ENCODE measurements at regions not wholly inside any gene's neighbourhood (a gene's known extent, or its start where the extent isn't known, plus 50 kb on each side); places are given as distances from the start of the nearest gene placed in this dataset.

GRCh38 chr7:31448649-31449048 lies 65.2 kb upstream of the ITPRID1 start:
- ChIA-PET POLR2A (interaction anchor here (0.5 kb wide), 1 partner anchor 363 kb away, joined by 9 read pairs; no protein-coding TSS in a partner anchor), CTCF (no interaction called here)

GRCh38 chr7:31455844-31456243 lies 58.0 kb upstream of the ITPRID1 start:
- POLR2A ChIA-PET: no interaction called here
- CTCF ChIA-PET: no interaction called here

- ChIA-PET POLR2A (no interaction called here), CTCF (no interaction called here)
Observed at GRCh38 chr7:31456646-31457368, 57.1 kb upstream of the ITPRID1 start.

- CTCF ChIA-PET: no interaction called here
- POLR2A ChIA-PET: no interaction called here
Observed at GRCh38 chr7:31457551-31457950, 56.3 kb upstream of the ITPRID1 start.

- CTCF ChIA-PET: no interaction called here
- POLR2A ChIA-PET: no interaction called here
Observed at GRCh38 chr7:31458203-31458602, 55.7 kb upstream of the ITPRID1 start.

- CTCF ChIA-PET: no interaction called here
- POLR2A ChIA-PET: no interaction called here
Observed at GRCh38 chr7:31462636-31463035, 51.3 kb upstream of the ITPRID1 start.
